SU-DHL-6 (cell line): ENCODE measurements at regions not wholly inside any gene's neighbourhood (a gene's known extent, or its start where the extent isn't known, plus 50 kb on each side); places are given as distances from the start of the nearest gene placed in this dataset.

ENCODE experiments used
- H2AFZ ChIP-seq: fragments of 200-600 bp; sonication (generic); 2 replicates; pipeline ENCODE4 v1.6.1; 2014; ENCODE audit warnings: low read depth, mild to moderate bottlenecking, moderate library complexity, mixed read lengths, antibody characterized with exemption, low read length; ENCODE audit not compliant: severe bottlenecking
- H3F3A ChIP-seq: fragments of 200-600 bp; shearing (Covaris generic); 2 replicates; pipeline ENCODE4 v1.6.0; 2016; ENCODE audit warnings: antibody characterized with exemption, mild to moderate bottlenecking; ENCODE audit not compliant: insufficient read depth
- H3K27ac ChIP-seq: fragments of 200-600 bp; sonication (generic); 2 replicates; pipeline ENCODE4 v1.5.1; 2016; ENCODE audit warnings: low read depth, mild to moderate bottlenecking, low read length, moderate library complexity, mixed read lengths
- H3K27me3 ChIP-seq: fragments of 200-600 bp; sonication (generic), shearing (Covaris generic); 2 replicates; pipeline ENCODE4 v1.6.0; 2014; ENCODE audit warnings: mild to moderate bottlenecking, low read length
- H3K36me3 ChIP-seq: fragments of 200-600 bp; sonication (generic); 2 replicates; pipeline ENCODE4 v1.6.1; 2014; ENCODE audit warnings: mild to moderate bottlenecking, low read length, mixed read lengths
- H3K4me2 ChIP-seq: fragments of 300-600, 200-600 bp; shearing (Covaris generic), sonication (generic); 2 replicates; pipeline ENCODE4 v1.6.0; 2014; ENCODE audit warnings: low read length, low read depth, mild to moderate bottlenecking; ENCODE audit not compliant: poor library complexity, severe bottlenecking
- H3K4me3 ChIP-seq: fragments of 200-600 bp; sonication (generic); 2 replicates; pipeline ENCODE4 v1.5.1; 2014; ENCODE audit warnings: antibody characterized with exemption, low read length, mild to moderate bottlenecking, mixed read lengths; ENCODE audit not compliant: insufficient read depth, poor library complexity, severe bottlenecking
- H3K79me2 ChIP-seq: fragments of 200-600 bp; sonication (generic); 2 replicates; pipeline ENCODE4 v1.6.1; 2014; ENCODE audit warnings: mild to moderate bottlenecking, low read length, moderate library complexity; ENCODE audit not compliant: insufficient read depth
- H3K9ac ChIP-seq: fragments of 200-600 bp; sonication (generic); 2 replicates; pipeline ENCODE4 v1.7.0; 2014; ENCODE audit warnings: mild to moderate bottlenecking, low read length
- H3K9me2 ChIP-seq: fragments of 200-600 bp; sonication (generic); replicated peaks from 2 replicates; pipeline ENCODE4 v1.6.1; 2014; ENCODE audit warnings: low read length; ENCODE audit not compliant: insufficient read depth
- H3K9me3 ChIP-seq: fragments of 200-600 bp; sonication (generic); 2 replicates; pipeline ENCODE4 v1.6.1; 2014; ENCODE audit warnings: low read length, mixed read lengths; ENCODE audit not compliant: insufficient read depth
- H4K20me1 ChIP-seq: fragments of 200-600 bp; sonication (generic); 2 replicates; pipeline ENCODE4 v1.6.1; 2014; ENCODE audit warnings: low read depth, mild to moderate bottlenecking, antibody characterized with exemption, low read length, moderate library complexity, mixed read lengths
- EZH2phosphoT487 ChIP-seq: fragments of 200-600 bp; sonication (generic), shearing (Covaris generic); conservative IDR thresholded peaks from 2 replicates; pipeline ENCODE4 v1.6.1; 2018; ENCODE audit warnings: mild to moderate bottlenecking, antibody characterized with exemption, low read length, moderate library complexity, mixed read lengths
- TF ChIP-seq, protein P1 (sequence below): fragments of 200-600 bp; sonication (generic); IDR thresholded peaks from one replicate; pipeline ENCODE4 v1.5.1; 2017; ENCODE audit warnings: antibody characterized with exemption, mild to moderate bottlenecking, low read length, moderate library complexity; ENCODE audit not compliant: insufficient read depth, poor library complexity, severe bottlenecking

DNA sequence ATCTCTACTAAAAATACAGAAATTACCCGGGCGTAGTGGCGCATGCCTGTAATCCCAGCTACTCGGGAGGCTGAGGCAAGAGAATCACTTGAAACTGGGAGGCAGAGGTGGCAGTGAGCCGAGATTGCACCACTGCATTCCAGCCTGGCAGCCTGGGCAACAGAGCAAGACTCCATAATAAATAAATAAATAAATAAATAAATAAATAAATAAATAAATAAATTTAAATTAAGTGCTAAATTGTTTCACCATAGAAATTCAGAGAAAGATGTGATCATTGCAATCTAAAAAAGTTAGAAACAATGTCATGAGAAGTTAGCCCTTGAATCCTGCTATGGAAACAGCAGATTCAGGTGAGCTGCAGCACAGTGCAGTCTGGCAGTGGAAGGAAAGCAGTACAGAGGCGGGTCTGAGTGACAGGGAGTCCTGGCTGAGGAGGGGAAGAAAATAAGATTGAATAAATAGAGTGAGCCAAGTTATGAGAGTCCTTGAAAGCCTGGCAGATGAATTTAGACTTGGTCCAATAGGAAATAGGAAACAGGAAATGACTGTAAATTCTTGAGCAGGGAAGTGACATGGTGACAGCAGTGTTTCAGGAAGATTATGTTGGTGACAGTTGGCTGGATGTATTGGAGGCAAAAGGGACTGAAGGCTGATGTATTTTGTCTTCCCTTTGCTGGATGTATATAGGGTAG is 241.5 kb downstream of the GXYLT1 start:
- H3K79me2 ChIP-seq, result no peaks in the 10 kb centered on the region
- no peak overlapping the region for H3K9ac ChIP-seq
- no peak overlapping the region for H2AFZ ChIP-seq
- H3K4me3 ChIP-seq, result no peak overlapping the region
- no peaks in the 10 kb centered on the region for H3K9me2 ChIP-seq
- no peaks in the 10 kb centered on the region for H3F3A ChIP-seq
- H3K27ac ChIP-seq, result no peak overlapping the region
- TF ChIP-seq, protein P1, sequence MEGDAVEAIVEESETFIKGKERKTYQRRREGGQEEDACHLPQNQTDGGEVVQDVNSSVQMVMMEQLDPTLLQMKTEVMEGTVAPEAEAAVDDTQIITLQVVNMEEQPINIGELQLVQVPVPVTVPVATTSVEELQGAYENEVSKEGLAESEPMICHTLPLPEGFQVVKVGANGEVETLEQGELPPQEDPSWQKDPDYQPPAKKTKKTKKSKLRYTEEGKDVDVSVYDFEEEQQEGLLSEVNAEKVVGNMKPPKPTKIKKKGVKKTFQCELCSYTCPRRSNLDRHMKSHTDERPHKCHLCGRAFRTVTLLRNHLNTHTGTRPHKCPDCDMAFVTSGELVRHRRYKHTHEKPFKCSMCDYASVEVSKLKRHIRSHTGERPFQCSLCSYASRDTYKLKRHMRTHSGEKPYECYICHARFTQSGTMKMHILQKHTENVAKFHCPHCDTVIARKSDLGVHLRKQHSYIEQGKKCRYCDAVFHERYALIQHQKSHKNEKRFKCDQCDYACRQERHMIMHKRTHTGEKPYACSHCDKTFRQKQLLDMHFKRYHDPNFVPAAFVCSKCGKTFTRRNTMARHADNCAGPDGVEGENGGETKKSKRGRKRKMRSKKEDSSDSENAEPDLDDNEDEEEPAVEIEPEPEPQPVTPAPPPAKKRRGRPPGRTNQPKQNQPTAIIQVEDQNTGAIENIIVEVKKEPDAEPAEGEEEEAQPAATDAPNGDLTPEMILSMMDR, result no peak
- TF ChIP-seq EZH2phosphoT487, result no peak
- H3K36me3 ChIP-seq, result no peaks in the 10 kb centered on the region
- H3K27me3 ChIP-seq, result no peaks in the 10 kb centered on the region
- H4K20me1 ChIP-seq, result no peaks in the 10 kb centered on the region
- no peak overlapping the region for H3K4me2 ChIP-seq
- H3K9me3 ChIP-seq, result no peaks in the 10 kb centered on the region

DNA sequence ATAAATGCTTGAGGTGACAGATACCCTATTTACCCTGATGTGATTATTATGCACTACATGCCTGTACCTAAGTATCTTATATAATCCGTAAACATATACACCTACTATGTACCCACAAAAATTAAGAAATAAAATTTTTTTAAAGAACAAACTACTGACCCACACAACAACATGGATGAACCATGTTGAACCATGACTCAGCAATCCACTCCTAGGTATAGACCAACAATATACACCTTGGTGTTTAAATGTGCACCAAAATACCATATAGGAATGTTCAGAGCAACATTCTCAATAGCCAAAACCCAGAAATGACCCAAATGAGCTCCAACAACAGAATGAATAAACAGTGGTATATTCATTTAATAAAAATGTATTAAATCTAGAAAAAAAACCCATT is 245.1 kb downstream of the GXYLT1 start:
- no peak overlapping the region for H3K9ac ChIP-seq
- no peak overlapping the region for H3K4me3 ChIP-seq
- H3K27me3 ChIP-seq, result no peaks in the 10 kb centered on the region
- no peak overlapping the region for H2AFZ ChIP-seq
- H3K9me3 ChIP-seq, result no peaks in the 10 kb centered on the region
- no peaks in the 10 kb centered on the region for H3K36me3 ChIP-seq
- H3K27ac ChIP-seq, result no peak overlapping the region
- no peaks in the 10 kb centered on the region for H4K20me1 ChIP-seq
- H3K79me2 ChIP-seq, result no peaks in the 10 kb centered on the region
- H3K4me2 ChIP-seq, result no peak overlapping the region
- no peaks in the 10 kb centered on the region for H3F3A ChIP-seq
- no peaks in the 10 kb centered on the region for H3K9me2 ChIP-seq
- TF ChIP-seq, protein P1, result no peak
- no peak for TF ChIP-seq EZH2phosphoT487

DNA sequence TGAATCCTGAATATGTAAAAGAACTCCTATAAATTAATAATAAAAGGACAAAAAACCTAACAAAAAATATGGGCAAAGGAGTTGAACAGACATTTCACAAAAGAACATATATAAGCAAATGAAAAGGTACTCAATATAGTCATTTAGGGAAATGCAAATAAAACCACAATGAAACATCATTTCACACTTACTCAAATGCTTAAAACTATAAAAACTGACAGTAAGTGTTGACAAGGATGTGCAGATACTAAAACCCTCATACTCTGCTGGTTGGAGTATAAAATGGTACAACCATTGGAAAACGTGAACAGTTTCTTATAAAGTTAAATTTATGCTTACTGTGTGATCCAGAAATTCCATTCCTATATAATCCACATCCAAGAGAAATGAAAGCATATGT is 247.1 kb downstream of the GXYLT1 start:
- TF ChIP-seq, protein P1, result no peak
- TF ChIP-seq EZH2phosphoT487, result no peak
- H3K79me2 ChIP-seq, result no peaks in the 10 kb centered on the region
- H3K36me3 ChIP-seq, result no peaks in the 10 kb centered on the region
- H3K4me2 ChIP-seq, result no peak overlapping the region
- no peak overlapping the region for H2AFZ ChIP-seq
- H3K27me3 ChIP-seq, result no peaks in the 10 kb centered on the region
- no peak overlapping the region for H3K9ac ChIP-seq
- H3K27ac ChIP-seq, result no peak overlapping the region
- no peaks in the 10 kb centered on the region for H4K20me1 ChIP-seq
- H3K9me2 ChIP-seq, result no peaks in the 10 kb centered on the region
- no peaks in the 10 kb centered on the region for H3F3A ChIP-seq
- no peaks in the 10 kb centered on the region for H3K9me3 ChIP-seq
- H3K4me3 ChIP-seq, result no peak overlapping the region
